ENCODE measurements at regions not wholly inside any gene's neighbourhood (a gene's known extent, or its start where the extent isn't known, plus 50 kb on each side); places are given as distances from the start of the nearest gene placed in this dataset.

- TF ChIP-seq REST (IDR thresholded peaks at IDR 0.05; ENCODE audit: insufficient read depth in 1 of 2, low read depth in 2 of 2, low read length in 2 of 2), result no peak
- TF ChIP-seq FOXP2 (optimal IDR thresholded peaks at IDR 0.05; ENCODE audit: borderline replicate concordance, extremely low read depth, extremely low read length, insufficient read depth), result no peak
Observed at GRCh38 chr1:104019675-104020049, 270.0 kb downstream of the AMY1C start.

GRCh38 chr1:104028416-104029035 lies 278.8 kb downstream of the AMY1C start:
- TF ChIP-seq REST (IDR thresholded peaks at IDR 0.05; ENCODE audit: insufficient read depth in 1 of 2, low read depth in 2 of 2, low read length in 2 of 2), result no peak

- no peak for TF ChIP-seq TAF1 (IDR thresholded peaks at IDR 0.05; ENCODE audit: borderline replicate concordance, insufficient read depth, low read length)
- no peak for TF ChIP-seq SIN3A (IDR thresholded peaks at IDR 0.05; ENCODE audit: borderline replicate concordance, insufficient read depth, low read length)
- TF ChIP-seq REST (IDR thresholded peaks at IDR 0.05; ENCODE audit: insufficient read depth in 1 of 2, low read depth in 2 of 2, low read length in 2 of 2), result no peak
- no peak for TF ChIP-seq POLR2AphosphoS5 (IDR thresholded peaks at IDR 0.05; ENCODE audit: low read depth, low read length)
- TF ChIP-seq FOXP2 (optimal IDR thresholded peaks at IDR 0.05; ENCODE audit: borderline replicate concordance, extremely low read depth, extremely low read length, insufficient read depth), result no peak
Observed at GRCh38 chr1:104029456-104029970, 279.8 kb downstream of the AMY1C start.

- no peak for TF ChIP-seq TAF1 (IDR thresholded peaks at IDR 0.05; ENCODE audit: borderline replicate concordance, insufficient read depth, low read length)
- no peak for TF ChIP-seq FOXP2 (optimal IDR thresholded peaks at IDR 0.05; ENCODE audit: borderline replicate concordance, extremely low read depth, extremely low read length, insufficient read depth)
- TF ChIP-seq REST (IDR thresholded peaks at IDR 0.05; ENCODE audit: insufficient read depth in 1 of 2, low read depth in 2 of 2, low read length in 2 of 2), result no peak
- TF ChIP-seq POLR2AphosphoS5 (IDR thresholded peaks at IDR 0.05; ENCODE audit: low read depth, low read length), result no peak
- no peak for TF ChIP-seq SIN3A (IDR thresholded peaks at IDR 0.05; ENCODE audit: borderline replicate concordance, insufficient read depth, low read length)
Observed at GRCh38 chr1:104056786-104057185, 307.1 kb downstream of the AMY1C start.

GRCh38 chr1:104064399-104064798 lies 314.7 kb downstream of the AMY1C start:
- TF ChIP-seq POLR2AphosphoS5 (IDR thresholded peaks at IDR 0.05; ENCODE audit: low read depth, low read length) (no peak), FOXP2 (optimal IDR thresholded peaks at IDR 0.05; ENCODE audit: borderline replicate concordance, extremely low read depth, extremely low read length, insufficient read depth) (no peak)
